ENCODE measurements at regions not wholly inside any gene's neighbourhood (a gene's known extent, or its start where the extent isn't known, plus 50 kb on each side); places are given as distances from the start of the nearest gene placed in this dataset.

DNA sequence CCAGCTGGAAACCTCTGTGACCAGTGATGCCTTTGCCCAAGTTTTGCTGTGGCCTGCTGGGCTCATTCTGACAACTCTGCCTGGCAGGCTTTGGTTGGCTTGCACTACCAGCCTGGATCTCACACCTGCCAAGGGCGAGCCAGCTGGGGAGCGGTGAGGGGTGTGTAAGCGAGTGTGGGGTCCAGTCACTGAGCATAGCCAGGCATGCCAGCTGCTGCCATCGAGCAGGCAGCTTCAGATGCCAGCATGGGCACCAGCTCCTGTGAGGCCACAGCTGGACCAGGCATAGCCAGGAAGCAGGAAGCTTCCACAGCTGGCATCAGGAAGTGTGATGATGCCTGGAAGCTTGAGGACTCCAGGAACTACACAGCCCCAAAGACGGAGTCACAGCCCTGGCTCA is 1674.6 kb downstream of the LRRC4C start:
- Histone ChIP-seq H3K4me1 (replicated peaks in 1 of 4; ENCODE audit: control insufficient read depth in 3 of 4, insufficient read depth in 4 of 4, low read length in 3 of 4) (no peaks in the 10 kb centered on the region), H2BK120ac (replicated peaks; ENCODE audit: low read depth, low read length) (no peak overlapping the region), H4K20me1 (replicated peaks in 1 of 2; ENCODE audit: control insufficient read depth in 1 of 2, insufficient read depth in 2 of 2, low read length in 2 of 2) (no peaks in the 10 kb centered on the region), H3K79me1 (ENCODE audit: low read depth, low read length) (no peaks in the 10 kb centered on the region), H4K5ac (ENCODE audit: insufficient read length, low read depth, low read length) (no peak overlapping the region), H2AK5ac (ENCODE audit: low read depth, low read length) (no peak overlapping the region), H4K8ac (ENCODE audit: extremely low read depth, insufficient read depth, low read length) (no peak overlapping the region), H3K23me2 (ENCODE audit: low read depth, low read length) (no peaks in the 10 kb centered on the region), H2BK20ac (ENCODE audit: low read length) (no peak overlapping the region), H2BK15ac (ENCODE audit: low read length) (no peak overlapping the region), H3K18ac (ENCODE audit: extremely low read depth, low read length) (no peak overlapping the region), H3K9me3 (ENCODE audit: insufficient read depth in 2 of 2, low read depth in 1 of 2, low read length in 1 of 2) (no peaks in the 10 kb centered on the region), H3K56ac (replicated peaks; ENCODE audit: insufficient read length, low read depth, low read length) (no peak overlapping the region), H3K23ac (ENCODE audit: insufficient read length) (no peak overlapping the region), H2BK5ac (ENCODE audit: low read depth, low read length) (no peak overlapping the region), H4K91ac (replicated peaks; ENCODE audit: insufficient read length, low read length) (no peak overlapping the region), H3K27ac (ENCODE audit: low read depth, low read length) (no peak overlapping the region), H3K14ac (ENCODE audit: insufficient read length) (no peak overlapping the region), H3K27me3 (replicated peaks in 1 of 4; ENCODE audit: control insufficient read depth in 3 of 4, extremely low read depth in 1 of 4, insufficient read depth in 3 of 4, low read length in 3 of 4) (no peaks in the 10 kb centered on the region), H3K36me3 (ENCODE audit: control insufficient read depth in 2 of 4, insufficient read depth in 4 of 4, low read length in 3 of 4) (no peaks in the 10 kb centered on the region), H2AFZ (ENCODE audit: low read length) (no peak overlapping the region), H3K4me2 (ENCODE audit: insufficient read depth in 1 of 2, low read depth in 2 of 2, low read length in 2 of 2) (no peak overlapping the region), H3K4me3 (ENCODE audit: extremely low read depth in 1 of 4, insufficient read depth in 2 of 4, low read depth in 3 of 4, low read length in 4 of 4) (no peak overlapping the region), H2BK12ac (ENCODE audit: low read depth, low read length) (no peak overlapping the region), H3K4ac (replicated peaks; ENCODE audit: insufficient read length, low read depth, low read length) (no peak overlapping the region), H3K79me2 (ENCODE audit: control insufficient read depth in 1 of 2, insufficient read depth in 2 of 2, low read length in 2 of 2) (no peaks in the 10 kb centered on the region), H3K9ac (replicated peaks in 1 of 4; ENCODE audit: extremely low read depth in 1 of 4, low read depth in 3 of 4, low read length in 3 of 4) (no peak overlapping the region)
- ChIA-PET POLR2A (ENCODE audit: partially characterized antibody) (no interaction called here), CTCF (ENCODE audit: partially characterized antibody) (interaction anchor here (1.0 kb wide), 1 partner anchor 340 kb away, joined by 5 read pairs; no protein-coding TSS in a partner anchor)
- DNase-seq (ENCODE audit: low read depth in 1 of 2, low spot score in 2 of 2), result no peak
- 97% methylated on average over 5 of the region's 5 CpGs; no CpG with 5 or more reads in 1 of the 2 experiments for WGBS, 2 experiments (ENCODE audit: extremely low coverage in 1 of 2, insufficient coverage in 1 of 2, insufficient read length in 1 of 2, insufficient replicate concordance in 2 of 2, low coverage in 1 of 2, low lambda C conversion rate in 2 of 2, missing lambda C conversion rate in 1 of 2)
- FAIRE-seq, result no peak
- TF ChIP-seq CTBP2 (IDR thresholded peaks at IDR 0.05; ENCODE audit: borderline replicate concordance, insufficient read depth, insufficient read length, low read length) (no peak), MAFK (IDR thresholded peaks at IDR 0.05; ENCODE audit: low read depth, low read length) (no peak)
